ENCODE measurements at regions not wholly inside any gene's neighbourhood (a gene's known extent, or its start where the extent isn't known, plus 50 kb on each side); places are given as distances from the start of the nearest gene placed in this dataset.
"Not testable (repeated sequence)": the region's sequence is repeated elsewhere in the genome, so short reads cannot be mapped to it uniquely, and the experiment has no call there.

DNA sequence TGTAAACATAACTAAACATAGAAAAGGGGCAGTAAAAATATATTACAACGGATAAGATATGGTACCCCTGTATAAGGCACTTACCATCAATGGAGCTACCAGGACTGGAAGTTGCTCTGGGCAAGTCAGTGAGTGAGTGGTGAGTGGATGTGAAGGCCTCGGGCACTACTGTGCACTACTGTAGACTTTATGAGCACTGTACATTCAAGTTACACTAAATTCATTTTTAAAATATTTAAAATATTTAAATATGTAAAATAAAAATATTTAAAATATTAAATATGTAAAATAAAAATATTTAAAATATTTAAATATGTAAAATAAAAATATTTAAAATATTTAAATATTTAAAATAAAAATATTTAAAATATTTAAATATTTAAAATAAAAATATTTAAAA lies 73.6 kb downstream of the KLF15 start:
- TF ChIP-seq CTCF (conservative IDR thresholded peaks at IDR 0.05); ZFX (IDR thresholded peaks at IDR 0.05): not testable (repeated sequence)

Data from C4-2B (cell line).